HG03039 (cell line): ENCODE measurements at regions not wholly inside any gene's neighbourhood (a gene's known extent, or its start where the extent isn't known, plus 50 kb on each side); places are given as distances from the start of the nearest gene placed in this dataset.
A peak's percentile ranks its signal among the peaks of the same experiment; 100 is the strongest.
"Not testable (repeated sequence)": the region's sequence is repeated elsewhere in the genome, so short reads cannot be mapped to it uniquely, and the experiment has no call there.

ENCODE experiments used
- ATAC-seq: cut with Tn5 transposase; IDR thresholded peaks from one replicate; pipeline ENCODE4 v1.9.1; 2021; ENCODE audit warnings: mild to moderate bottlenecking, moderate library complexity; ENCODE audit not compliant: unreplicated experiment

GRCh38 chr1:148432318-148432717 is 50.8 kb downstream of the PPIAL4G start:
- ATAC-seq, result not testable (repeated sequence)

DNA sequence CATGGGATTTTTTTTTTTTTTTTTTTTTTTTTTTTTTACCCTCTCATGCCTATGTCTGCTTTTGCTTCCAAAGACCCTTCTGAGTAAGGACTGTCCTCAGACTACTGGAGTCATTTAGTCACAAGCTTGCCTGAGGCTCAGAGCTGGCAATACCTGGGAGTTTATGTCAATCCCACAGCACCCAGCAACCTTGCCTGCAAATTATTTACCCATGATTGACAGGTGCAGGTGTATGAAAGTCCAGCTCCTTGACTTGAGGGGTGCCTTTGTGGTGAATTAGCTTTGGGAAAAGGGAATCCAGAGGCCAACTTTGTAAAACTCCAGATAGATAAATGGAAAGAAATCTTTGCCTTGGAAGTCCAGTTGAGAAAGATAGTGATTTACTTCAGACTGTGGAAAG is 53.2 kb downstream of the PPIAL4G start:
- not testable (repeated sequence) for ATAC-seq

- not testable (repeated sequence) for ATAC-seq
Measured at GRCh38 chr1:148426940-148427611, 56.0 kb downstream of the PPIAL4G start.

GRCh38 chr1:148426385-148426784 is 56.7 kb downstream of the PPIAL4G start:
- ATAC-seq, result not testable (repeated sequence)

DNA sequence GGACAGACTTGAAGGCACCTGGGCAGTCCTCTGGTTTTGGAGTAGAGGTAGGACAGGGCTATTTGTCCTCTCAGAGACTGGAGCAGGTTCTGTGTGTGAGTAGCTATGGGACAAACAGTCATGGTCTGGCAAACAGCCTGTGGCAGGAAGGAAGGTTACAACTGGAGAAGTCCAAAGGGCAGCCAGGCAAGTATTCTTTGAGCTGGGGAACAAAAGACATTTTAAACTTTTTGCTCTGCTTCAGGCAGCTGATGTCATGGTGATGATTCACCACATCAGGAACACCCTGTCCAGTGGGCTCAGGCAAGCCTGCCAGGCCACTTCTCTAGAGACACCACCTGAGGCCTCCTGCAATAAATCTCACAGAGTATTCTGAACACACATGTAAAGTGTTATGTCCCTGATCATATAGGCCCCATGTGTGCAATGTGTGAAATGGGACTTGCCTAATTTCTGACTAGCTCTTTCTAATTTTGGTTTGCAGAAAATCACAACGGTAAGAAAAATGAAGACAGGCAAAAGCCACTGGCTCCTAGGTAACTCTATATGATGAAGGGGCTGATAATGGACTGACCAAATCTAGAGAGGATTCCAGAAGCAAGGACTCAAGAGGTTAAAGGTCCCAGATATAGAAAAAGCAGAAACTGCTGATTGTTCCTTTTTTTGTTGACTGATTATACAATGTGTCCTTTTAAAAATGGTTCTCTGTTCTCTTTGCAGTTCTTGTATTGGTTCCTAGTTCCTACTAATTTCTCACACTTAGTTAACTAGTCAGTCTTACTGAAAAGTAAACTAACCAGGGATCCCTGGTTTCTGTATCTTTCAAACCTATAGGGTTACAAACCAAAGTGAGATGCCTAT is 58.7 kb downstream of the PPIAL4G start:
- not testable (repeated sequence) for ATAC-seq

DNA sequence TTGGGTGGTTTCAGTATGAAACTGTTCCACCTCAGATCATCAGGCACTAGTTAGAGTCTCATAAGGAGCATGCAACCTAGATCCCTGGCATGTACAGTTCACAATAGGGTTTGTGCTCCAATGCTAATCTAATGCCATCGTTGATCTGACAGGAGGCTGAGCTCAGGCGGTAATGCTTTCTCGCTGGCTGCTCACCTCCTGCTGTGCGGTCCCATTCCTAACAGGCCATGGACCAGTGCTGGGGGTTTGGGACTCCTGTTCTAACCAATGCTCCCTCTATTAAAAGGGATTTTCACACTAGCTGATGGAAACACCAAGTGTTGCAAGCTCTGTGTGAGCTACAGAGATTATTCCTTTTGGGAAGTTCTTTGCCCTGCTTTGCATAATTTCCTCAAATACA is 60.2 kb downstream of the PPIAL4G start:
- ATAC-seq, result not testable (repeated sequence)

- not testable (repeated sequence) for ATAC-seq
Measured at GRCh38 chr1:148417241-148417640, 65.9 kb downstream of the PPIAL4G start.

DNA sequence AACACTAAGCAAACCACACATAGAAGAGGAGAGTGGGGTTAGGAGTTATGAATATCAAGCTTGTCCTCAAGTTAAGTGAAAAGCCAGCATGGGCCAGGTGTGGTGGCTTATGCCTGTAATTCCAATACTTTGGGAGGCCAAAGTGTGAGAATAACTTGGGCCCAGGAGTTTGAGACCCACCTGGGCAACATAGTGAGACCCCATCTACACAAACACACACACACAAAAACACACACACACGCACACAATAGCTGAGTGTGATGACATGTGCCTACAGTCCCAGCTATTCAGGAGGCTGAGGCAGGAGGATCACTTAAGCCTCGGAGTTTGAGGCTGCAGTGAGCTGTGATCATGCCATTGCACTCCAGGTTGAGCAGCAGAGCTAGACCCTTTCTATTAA is 69.7 kb downstream of the PPIAL4G start:
- not testable (repeated sequence) for ATAC-seq

DNA sequence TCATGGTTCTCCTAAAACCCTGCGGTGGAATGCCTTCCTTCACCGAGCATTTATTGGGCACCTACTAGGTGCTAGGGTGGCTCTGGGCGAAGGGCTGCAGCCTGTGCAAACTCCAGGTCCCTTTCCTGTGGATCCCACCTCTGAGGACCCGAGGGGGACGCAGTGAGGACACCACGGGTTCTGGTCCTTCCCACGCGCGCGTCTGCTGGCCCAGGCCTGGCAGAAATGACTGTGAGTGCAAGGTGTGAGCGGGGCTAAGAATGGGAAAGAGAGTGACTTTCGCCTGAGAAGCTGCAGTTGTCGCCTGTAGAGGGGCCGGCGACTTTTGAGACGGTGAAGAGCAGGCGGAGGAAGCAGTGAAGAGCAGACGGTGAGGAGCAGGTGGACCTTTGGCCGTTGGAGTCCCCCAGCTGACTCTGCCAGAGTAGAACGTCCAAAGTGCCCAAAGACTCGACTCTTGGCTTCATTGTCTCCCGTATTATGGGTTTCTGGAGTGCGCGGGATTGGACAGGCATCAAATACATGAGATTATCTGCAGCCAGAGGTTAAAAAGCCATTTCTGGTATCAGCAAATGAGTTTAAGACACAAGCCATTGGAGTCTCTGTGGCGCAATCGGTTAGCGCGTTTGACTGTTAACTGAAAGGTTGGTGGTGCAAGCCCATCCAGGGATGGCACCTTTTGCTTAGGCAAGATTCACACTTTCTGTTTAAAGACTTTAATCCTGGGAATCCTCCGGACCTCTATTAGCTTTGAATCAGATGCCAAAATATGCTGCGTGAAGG is 78.1 kb downstream of the PPIAL4G start:
- not testable (repeated sequence) for ATAC-seq

DNA sequence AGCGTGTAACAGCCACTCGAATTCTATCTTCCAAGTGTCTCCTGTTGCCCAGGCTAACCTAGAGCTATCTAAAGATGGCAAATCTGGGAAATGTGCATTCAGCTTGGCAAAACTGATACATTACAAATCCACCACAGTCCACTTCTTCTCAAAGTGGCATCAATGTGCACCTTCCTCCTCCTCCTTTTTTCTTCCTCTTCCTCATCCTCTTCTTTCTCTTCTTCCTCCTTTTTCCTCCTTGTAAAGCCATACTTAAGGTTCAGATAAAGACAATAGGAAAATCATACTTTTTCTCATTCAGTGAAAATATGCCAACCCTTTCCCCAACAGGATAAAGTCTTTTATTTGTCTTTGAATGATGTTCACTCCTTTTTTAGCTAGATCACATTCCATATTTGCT is 79.2 kb downstream of the PPIAL4G start:
- ATAC-seq, result not testable (repeated sequence)

DNA sequence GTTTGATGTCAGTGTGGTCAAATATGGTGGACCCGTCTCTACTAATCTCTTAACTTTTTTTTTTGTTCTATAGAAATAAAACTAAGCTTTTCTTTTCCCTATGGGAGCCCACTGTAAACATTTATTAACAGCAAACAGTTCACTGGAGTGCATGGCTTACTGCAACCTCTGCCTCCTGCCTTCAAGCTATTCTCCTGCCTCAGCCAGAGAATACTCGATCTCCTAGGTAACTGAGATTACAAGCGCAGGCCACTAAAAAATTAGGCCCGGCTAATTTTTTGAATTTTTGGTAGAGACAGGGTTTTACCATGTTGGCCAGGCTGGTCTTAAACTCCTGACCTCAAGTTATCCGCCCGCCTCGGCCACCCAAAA is 80.0 kb downstream of the PPIAL4G start:
- ATAC-seq, result not testable (repeated sequence)

DNA sequence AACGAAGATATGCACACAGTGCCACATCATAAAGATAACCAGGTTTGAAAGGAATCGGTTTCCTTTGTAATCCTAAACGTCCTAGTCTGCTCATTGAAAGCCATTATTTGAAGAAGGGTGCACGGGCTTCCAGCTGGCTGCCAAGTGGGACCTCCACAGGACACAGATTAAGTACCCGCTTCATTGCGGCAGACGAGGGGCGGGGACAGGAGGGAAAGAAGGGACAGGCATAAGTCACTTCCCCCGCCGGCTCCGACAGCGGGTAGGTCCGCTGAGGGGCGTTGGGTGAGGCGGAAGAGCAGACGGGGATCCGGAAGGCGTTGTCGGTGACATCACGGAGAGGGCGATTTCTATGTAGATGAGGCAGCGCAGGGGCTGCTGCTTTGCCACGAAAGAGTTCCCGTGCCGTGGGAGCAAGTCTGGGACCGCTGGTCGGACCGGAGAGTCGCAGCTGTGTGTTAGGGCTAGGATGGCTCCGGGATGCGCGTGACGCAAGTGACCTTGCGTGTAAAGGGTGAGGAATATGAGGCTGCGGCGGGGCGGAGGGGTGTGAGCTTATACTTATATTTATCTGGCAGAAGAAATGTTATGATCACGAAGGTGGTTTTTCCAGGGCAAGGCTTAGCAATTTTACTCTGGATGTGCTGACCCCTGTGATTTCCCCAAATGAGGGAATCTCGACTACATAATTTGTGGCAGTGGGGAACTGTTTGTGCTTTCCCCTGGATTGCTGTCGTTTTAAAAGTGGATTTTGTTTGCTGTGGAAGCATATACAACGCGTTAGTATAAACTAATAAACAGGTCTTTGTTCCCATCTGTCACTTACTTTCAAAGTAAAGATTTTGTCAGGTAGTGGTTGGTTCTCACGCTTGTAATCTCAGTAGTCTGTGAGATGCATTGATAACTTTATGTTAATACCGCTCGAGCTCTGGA is 80.7 kb downstream of the PPIAL4G start:
- peak; percentile 88 for ATAC-seq

GRCh38 chr1:148397516-148397915 is 85.6 kb downstream of the PPIAL4G start:
- not testable (repeated sequence) for ATAC-seq

GRCh38 chr1:148392505-148392904 is 90.6 kb downstream of the PPIAL4G start:
- ATAC-seq, result not testable (repeated sequence)

- not testable (repeated sequence) for ATAC-seq
Measured at GRCh38 chr1:148391323-148391722, 91.8 kb downstream of the PPIAL4G start.

DNA sequence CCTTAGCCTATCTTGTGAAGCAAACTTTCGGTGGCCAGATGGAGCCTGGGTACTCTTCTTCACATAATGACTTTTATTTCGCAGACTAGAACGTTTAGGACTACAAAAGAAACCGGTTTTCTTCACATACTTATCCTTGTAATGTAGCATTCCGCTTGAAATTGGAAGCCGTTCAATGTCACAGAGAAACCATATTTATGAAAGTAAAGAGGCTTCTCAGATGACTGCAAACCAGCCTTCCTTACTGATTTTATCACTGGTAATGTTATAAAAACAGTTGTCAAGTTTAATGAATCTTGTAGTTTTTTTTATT is 94.1 kb downstream of the PPIAL4G start:
- no peak for ATAC-seq

DNA sequence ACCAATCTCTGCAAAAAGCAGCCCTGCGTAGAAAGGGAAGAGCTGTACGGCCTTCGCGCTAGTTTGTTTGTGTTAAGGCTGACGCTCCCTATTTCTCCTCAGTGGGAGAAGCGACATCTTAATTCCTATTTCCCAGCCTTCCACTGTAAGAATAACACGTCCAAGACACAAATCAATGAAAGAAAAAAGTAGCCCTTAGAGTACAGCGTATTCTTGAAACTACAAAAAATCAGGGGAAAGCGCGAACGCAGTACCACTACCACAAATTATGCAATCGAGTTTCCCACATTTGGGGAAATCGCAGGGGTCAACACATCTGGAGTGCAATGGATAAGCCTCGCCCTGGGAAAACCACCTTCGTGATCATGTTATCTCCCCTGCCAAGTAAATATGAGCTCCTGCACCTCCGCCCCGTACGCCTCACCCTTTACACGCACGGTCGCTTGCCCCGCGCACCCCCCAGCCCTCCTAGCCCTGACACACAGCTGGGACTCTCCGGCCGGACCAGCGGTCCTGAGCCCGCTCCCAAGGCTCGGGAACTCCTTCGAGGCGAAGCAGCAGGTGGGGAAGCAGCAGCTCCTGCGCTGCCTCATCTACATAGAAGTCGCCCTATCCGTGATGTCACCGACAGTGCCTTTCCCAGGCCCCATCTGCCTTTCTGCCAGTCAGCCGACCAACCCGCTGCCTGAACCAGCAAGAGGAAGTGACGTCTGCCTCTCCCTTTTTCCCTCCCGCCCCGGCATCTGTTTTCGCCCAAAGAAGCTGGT is 94.7 kb downstream of the PPIAL4G start:
- ATAC-seq, result peak; percentile 58

- ATAC-seq, result not testable (repeated sequence)
Measured at GRCh38 chr1:148387949-148388259, 95.2 kb downstream of the PPIAL4G start.

DNA sequence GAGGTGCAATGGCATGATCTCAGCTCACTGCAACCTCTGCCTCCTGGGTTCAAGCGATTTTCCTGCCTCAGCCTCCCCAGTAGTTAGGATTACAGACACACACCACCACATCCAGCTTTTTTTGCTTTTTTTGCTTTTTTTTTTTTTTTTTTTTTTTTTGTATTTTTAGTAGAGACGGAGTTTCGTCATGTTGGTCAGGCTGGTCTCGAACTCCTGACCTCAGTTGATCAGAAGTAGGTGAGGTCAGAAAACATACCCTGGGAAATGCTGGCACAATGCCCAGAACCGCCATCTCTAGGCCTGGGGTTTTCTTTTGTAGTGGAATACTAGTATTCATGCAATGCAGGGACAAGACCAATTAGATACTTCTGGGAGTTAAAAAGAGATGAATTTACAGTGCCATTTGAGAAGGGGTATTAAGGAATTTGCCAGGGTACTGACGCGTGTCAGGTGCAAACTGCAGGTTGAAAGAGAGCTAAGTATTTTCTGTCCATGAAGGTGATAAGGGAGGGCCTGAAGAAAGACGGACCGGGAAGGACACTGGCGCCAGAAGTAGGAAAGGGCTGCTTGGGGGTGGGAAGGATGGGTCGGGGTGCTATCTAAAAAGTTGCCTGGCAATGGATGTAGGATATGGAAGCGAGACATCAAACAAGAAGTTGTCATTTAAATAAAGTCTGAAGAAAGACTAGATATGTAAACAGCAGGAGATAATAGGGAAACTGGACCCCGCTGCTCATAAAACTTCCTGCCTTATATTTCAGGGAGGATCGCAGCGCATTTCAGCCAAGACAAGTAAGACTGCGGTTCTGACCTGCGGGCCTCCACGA is 95.8 kb downstream of the PPIAL4G start:
- not testable (repeated sequence) for ATAC-seq
